ENCODE measurements at regions not wholly inside any gene's neighbourhood (a gene's known extent, or its start where the extent isn't known, plus 50 kb on each side); places are given as distances from the start of the nearest gene placed in this dataset.

DNA sequence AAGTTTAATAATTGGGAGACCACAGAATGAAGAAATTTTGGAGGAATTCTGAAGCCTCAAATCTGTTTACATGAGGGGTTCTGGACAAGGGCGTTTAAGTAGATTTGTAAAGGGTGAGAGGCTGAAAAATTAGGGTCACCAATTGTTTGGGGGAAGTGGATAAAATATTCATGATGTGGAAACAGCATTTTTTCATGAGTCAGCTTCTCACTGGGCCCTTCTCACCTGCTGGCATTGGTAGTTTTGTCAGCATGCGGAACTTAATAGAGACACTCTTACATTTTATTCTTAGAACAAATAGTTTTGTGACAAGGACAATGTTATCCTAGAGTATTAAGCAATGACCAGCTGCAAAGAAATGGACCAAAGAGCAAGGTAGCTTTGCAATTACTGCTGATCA lies 634.4 kb downstream of the LRFN5 start:
- no peak for DNase-seq (ENCODE audit: low spot score in 2 of 2)
- WGBS, 2 donors, result 85 to 91% methylated on average over 2 of the region's 2 CpGs
- intact Hi-C loops (cut with DNase I; ENCODE audit: low total_unique reads), result no loop called here
- H3K4me3 ChIP-seq (ENCODE audit: low read depth, poor library complexity, severe bottlenecking), result no peak overlapping the region
- TF ChIP-seq, protein P1, sequence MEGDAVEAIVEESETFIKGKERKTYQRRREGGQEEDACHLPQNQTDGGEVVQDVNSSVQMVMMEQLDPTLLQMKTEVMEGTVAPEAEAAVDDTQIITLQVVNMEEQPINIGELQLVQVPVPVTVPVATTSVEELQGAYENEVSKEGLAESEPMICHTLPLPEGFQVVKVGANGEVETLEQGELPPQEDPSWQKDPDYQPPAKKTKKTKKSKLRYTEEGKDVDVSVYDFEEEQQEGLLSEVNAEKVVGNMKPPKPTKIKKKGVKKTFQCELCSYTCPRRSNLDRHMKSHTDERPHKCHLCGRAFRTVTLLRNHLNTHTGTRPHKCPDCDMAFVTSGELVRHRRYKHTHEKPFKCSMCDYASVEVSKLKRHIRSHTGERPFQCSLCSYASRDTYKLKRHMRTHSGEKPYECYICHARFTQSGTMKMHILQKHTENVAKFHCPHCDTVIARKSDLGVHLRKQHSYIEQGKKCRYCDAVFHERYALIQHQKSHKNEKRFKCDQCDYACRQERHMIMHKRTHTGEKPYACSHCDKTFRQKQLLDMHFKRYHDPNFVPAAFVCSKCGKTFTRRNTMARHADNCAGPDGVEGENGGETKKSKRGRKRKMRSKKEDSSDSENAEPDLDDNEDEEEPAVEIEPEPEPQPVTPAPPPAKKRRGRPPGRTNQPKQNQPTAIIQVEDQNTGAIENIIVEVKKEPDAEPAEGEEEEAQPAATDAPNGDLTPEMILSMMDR (IDR thresholded peaks at IDR 0.05), result no peak
- no peak for TF ChIP-seq POLR2A (IDR thresholded peaks at IDR 0.05)

- DNase-seq (ENCODE audit: low spot score in 2 of 2), result no peak
- WGBS, 2 donors, result 84 to 88% methylated on average over 3 of the region's 3 CpGs
- TF ChIP-seq, protein P1 (IDR thresholded peaks at IDR 0.05), result no peak
- TF ChIP-seq POLR2A (IDR thresholded peaks at IDR 0.05), result no peak
- intact Hi-C loops (cut with DNase I; ENCODE audit: low total_unique reads), result no loop called here
- H3K4me3 ChIP-seq (ENCODE audit: low read depth, poor library complexity, severe bottlenecking), result no peak overlapping the region
Observed at GRCh38 chr14:42229976-42230375, 623.3 kb downstream of the LRFN5 start.

DNA sequence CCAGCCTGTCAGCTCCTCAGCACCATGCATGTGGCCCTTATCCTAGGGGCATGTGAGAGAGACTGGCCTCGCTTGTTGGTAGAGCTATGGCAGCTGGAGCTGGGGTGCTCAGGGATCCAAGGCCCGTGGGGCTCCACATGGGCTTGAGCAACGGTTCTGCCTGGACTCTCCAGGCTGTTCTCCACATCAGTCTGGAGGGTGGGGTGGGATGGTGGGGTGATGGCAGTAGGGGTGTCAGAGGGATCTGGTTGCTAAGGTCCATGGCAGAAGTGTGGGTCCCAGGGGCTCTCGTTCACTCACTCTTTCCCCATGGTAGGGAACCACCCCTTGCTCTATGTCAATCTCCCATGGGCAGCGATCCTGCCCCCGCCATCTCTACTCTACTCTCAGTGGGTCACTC lies 622.6 kb downstream of the LRFN5 start:
- 87 to 95% methylated on average over 6 of the region's 6 CpGs for WGBS, 2 donors
- no peak overlapping the region for H3K4me3 ChIP-seq (ENCODE audit: low read depth, poor library complexity, severe bottlenecking)
- TF ChIP-seq POLR2A (IDR thresholded peaks at IDR 0.05), result no peak
- TF ChIP-seq, protein P1 (IDR thresholded peaks at IDR 0.05), result no peak
- no peak for DNase-seq (ENCODE audit: low spot score in 2 of 2)
- intact Hi-C loops (cut with DNase I; ENCODE audit: low total_unique reads), result no loop called here

GRCh38 chr14:42228611-42229010 lies 621.9 kb downstream of the LRFN5 start:
- WGBS, 2 donors, result 78 to 95% methylated on average over 7 of the region's 7 CpGs
- DNase-seq (ENCODE audit: low spot score in 2 of 2), result no peak
- TF ChIP-seq POLR2A (IDR thresholded peaks at IDR 0.05), result no peak
- TF ChIP-seq, protein P1 (IDR thresholded peaks at IDR 0.05), result no peak
- intact Hi-C loops (cut with DNase I; ENCODE audit: low total_unique reads), result no loop called here
- H3K4me3 ChIP-seq (ENCODE audit: low read depth, poor library complexity, severe bottlenecking), result no peak overlapping the region

DNA sequence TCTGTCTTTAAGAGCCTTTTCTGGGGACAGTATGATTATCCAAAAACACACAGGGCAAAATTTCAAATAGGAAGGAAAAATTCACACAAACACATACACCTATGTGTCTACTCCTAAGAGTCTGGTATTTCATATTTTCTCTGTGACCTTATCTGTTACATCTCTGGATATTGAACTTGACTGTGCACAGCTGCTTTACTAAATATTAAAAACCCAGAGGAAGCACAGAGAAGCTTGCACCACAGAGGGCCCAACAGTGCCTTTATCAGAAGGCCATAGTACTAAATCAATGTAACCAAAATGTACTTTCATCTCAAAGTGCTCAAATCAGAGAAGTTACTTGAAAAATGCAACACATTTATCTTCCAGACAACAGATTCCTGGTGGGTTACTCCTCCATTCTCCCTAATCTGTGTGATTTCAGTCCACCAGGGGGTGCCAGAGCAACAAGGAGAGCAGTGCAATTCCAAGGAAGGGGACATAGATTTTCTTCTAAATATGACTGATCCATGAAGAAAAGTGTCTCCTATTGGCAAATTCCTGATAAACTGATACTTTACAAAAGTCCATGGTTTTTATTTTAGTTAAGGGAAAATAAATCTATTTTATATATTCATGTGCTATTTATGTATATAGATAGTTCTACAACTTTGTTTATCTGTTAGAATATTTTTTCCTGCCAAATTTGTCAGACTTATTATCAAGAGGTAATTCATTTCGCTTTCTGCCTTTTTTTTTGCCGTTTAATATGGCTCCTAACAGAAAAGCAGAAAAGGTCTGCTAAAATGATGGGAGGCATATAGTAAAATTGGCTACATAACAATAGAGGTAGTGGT lies 617.6 kb downstream of the LRFN5 start:
- TF ChIP-seq, protein P1 (IDR thresholded peaks at IDR 0.05), result no peak
- no peak for TF ChIP-seq POLR2A (IDR thresholded peaks at IDR 0.05)
- 50% methylated on average over 2 of the region's 2 CpGs for whole genome bisulfite sequencing, 2 donors
- intact Hi-C loops (cut with DNase I; ENCODE audit: low total_unique reads), result no loop called here
- DNase-seq (ENCODE audit: low spot score in 2 of 2), result peak; percentile 51 to 84
- H3K4me3 ChIP-seq (ENCODE audit: low read depth, poor library complexity, severe bottlenecking), result no peak overlapping the region

Data from lower leg skin (tissue), 4 donors.